ENCODE measurements at regions not wholly inside any gene's neighbourhood (a gene's known extent, or its start where the extent isn't known, plus 50 kb on each side); places are given as distances from the start of the nearest gene placed in this dataset.

DNA sequence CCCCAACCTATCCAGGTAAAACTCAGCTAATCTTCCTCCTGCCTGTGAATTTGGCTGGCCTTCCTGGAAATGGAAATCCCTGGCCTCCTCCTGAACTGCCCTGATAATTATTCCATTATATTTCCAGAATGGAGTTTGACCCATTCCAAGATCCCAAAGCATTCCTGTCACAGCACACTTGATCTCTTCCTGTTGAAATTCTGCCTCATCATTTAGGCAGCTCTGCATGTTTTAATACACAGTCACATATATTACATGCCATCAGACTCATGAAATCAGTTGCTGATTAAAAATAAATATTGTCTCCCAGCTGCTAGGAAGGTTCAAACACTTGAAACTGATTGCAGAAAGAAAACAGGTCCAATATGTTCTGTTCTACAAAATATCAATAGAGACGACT is 148.2 kb upstream of the PALMD start:
- TF ChIP-seq SIN3A (IDR thresholded peaks at IDR 0.05; ENCODE audit: borderline replicate concordance, insufficient read depth, low read length) (no peak), TAF1 (IDR thresholded peaks at IDR 0.05; ENCODE audit: borderline replicate concordance, insufficient read depth, low read length) (no peak), POLR2AphosphoS5 (IDR thresholded peaks at IDR 0.05; ENCODE audit: low read depth, low read length) (no peak)
- TF ChIP-seq, protein P1, sequence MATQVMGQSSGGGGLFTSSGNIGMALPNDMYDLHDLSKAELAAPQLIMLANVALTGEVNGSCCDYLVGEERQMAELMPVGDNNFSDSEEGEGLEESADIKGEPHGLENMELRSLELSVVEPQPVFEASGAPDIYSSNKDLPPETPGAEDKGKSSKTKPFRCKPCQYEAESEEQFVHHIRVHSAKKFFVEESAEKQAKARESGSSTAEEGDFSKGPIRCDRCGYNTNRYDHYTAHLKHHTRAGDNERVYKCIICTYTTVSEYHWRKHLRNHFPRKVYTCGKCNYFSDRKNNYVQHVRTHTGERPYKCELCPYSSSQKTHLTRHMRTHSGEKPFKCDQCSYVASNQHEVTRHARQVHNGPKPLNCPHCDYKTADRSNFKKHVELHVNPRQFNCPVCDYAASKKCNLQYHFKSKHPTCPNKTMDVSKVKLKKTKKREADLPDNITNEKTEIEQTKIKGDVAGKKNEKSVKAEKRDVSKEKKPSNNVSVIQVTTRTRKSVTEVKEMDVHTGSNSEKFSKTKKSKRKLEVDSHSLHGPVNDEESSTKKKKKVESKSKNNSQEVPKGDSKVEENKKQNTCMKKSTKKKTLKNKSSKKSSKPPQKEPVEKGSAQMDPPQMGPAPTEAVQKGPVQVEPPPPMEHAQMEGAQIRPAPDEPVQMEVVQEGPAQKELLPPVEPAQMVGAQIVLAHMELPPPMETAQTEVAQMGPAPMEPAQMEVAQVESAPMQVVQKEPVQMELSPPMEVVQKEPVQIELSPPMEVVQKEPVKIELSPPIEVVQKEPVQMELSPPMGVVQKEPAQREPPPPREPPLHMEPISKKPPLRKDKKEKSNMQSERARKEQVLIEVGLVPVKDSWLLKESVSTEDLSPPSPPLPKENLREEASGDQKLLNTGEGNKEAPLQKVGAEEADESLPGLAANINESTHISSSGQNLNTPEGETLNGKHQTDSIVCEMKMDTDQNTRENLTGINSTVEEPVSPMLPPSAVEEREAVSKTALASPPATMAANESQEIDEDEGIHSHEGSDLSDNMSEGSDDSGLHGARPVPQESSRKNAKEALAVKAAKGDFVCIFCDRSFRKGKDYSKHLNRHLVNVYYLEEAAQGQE (IDR thresholded peaks at IDR 0.05; ENCODE audit: insufficient read depth in 1 of 2, low read depth in 2 of 2, low read length in 2 of 2), result no peak
